Left renal cortex interstitium (tissue), 4 donors: ENCODE measurements at regions not wholly inside any gene's neighbourhood (a gene's known extent, or its start where the extent isn't known, plus 50 kb on each side); places are given as distances from the start of the nearest gene placed in this dataset.

Experiments used
- DNase-seq, 4 donors: peaks; one replicate each; pipeline ENCODE4 v3.0.0-alpha.2; 2013; ENCODE audit warnings: low read depth in 4 of 4, low spot score in 2 of 4, missing footprints in 1 of 4

DNA sequence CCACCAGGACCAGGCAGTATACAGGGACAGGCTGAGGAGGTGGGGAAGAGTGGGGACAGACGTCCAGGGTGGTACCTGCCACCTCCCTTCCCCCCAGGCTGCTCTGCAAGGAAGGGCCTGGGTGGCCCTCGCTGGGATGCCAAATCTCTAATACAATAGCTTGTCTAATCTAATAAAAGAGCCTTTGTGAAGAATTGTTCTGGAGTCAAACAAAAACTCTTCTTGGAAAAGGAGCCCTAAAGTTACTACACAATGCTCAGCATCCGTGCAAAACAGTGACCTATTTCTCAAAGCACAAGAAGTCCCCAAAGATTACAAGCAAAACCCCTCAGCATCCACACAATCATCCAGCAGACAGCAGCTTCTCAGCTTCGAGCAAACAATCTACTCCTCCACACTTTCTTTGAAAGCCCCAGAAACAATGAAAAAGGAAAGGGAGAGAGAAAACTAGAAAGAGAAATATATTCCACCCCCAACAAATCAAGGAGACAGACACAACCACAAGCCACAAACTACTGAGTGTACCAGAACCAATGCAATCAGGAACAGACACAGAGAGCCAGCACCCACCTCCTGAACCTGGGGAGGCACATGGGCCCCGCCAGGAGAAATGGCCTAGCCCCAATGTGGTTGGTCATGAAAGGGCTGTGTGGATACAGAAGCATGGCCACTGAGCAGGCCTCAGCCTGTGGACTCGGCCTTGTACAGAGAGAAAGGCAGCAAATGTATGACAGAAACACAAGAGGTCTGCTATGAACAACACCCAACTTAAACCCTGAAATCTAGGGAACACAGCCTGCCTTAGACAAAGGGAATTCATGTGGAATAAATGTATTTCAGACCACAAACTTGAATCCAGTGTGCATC, 177.1 kb upstream of the CHRNA7 start:
- DNase-seq: no peak

- DNase-seq: no peak
Observed at GRCh38 chr15:31856581-31856980, 173.7 kb upstream of the CHRNA7 start.

DNA sequence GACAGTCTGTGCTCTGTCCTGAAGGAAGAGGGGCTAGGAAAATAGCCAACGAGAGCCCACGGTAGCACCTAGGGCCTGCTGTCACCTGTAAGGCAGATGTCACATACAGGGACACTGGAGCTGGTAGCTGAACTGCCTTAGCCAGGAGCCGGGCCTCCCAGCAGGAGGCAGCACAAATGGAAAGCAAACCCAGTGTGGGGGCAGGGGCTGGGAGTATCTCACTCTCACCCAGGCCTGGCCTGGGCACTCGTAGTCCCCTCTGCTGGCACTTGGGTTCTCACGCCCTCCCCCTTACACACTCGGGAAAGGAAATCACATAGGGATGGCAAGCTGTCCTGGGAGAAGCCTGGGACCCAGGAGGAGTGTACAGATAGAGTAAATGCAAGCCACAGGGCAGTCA, 173.1 kb upstream of the CHRNA7 start:
- no peak for DNase-seq

DNA sequence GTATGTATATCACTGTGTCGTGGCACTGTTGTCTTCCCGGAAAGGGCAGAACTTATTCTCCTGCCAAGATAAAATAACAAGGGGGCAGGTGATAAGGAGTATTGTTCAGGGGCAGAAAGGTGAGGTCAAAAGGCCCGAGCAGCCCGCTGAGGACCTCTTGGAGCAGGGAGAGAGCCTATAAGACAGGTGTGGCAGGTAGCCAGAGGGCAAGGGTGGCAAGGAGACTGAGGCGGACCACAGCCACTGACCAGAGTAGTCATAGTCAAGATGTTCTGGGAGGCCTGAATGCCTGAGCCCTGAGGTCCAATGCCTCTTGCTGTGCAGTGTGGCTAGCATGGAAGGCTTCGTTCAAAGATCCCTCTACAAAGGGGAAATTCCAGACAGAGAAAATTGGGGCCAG, 172.3 kb upstream of the CHRNA7 start:
- DNase-seq: no peak

DNA sequence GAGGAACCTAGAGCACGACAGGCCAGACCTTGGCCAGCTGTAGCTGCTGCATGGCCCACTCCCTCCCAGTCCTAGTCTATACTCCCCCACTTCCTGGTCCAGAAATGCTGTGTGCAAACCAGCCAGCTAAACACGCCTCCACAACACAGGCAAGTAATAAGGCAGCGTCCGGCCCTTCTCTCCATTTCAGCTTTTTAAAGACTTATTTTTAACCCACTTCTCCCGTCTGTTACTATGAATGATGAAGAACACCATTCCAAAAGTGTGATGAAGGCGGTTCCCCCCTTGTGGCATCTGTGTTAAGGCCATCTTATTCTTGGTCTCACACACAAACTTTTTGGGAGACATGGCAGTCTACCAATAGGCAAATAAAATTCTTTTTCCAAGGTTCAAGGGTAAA, 164.1 kb upstream of the CHRNA7 start:
- DNase-seq: no peak

- peak in 1 of 4 donors; percentile 32 for DNase-seq
Observed at GRCh38 chr15:31867536-31868442, 162.5 kb upstream of the CHRNA7 start.

DNA sequence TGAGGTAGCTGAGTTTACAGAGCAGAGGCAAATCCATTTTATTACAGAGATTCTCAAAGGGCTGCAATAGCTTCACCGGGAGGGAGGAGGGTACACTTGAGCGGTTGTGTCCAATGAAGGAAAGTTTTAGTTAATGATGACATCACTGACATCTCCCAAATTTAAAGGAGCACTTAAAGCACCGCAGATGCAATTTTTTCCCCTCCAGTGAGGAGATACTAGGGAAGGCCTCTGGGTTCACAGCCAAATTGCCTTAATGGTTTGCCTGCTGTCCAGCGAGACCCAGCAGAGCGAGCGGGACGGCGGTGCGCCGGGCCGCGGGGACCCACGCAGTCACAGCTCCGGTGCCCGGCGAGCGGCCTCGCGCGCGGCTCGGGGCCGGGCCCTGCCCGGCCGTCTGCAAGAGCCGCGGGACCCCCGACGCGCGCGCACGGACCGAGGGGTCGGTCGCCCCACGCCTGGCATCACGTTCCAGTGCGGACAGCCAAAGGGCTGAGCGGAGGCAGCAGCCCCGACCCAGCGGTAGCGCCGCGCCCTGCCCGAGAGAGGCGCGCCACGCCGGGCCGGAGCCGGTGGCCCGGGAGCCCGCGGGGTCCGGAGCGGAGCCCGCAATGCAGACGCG, 160.5 kb upstream of the CHRNA7 start:
- DNase-seq: no peak

- DNase-seq: peak; percentile 41 to 71 (median 70)
Observed at GRCh38 chr15:31870328-31871165, 159.8 kb upstream of the CHRNA7 start, which contains the start of gene OTUD7A. TSS of gene OTUD7A (minus strand) at chr15:31870673.

DNA sequence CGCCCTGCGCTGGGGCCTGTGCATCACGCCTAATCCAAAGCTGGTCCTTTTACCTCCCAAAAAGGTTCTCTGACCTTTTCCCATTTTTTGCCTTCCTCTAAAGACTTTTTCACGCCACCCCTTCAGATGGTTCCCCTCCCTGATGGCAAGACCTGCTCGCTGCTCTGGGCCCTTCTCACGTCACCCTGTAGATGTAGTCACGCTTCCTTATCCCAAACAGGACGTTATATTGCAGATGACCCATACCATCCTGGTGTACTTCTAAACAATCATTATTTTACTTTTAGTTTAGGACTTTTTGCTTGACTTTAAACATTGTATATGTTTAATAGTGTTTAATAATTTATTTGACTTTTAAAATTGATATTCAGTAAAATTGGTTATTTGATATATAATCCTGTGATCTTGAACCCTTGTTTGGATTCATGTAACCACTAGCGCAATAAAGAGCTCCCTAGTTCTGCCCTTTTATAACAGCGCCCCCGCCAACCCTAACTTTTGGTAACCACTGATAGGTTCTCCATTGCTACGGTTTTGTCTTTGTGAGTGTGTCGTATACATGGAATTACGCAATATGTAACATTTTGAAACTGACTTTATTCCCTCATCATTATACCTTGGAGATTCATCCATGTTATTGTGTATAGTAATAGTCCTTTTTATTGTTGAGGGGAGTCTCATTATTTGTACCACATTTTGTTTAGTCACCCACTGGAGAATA, 159.0 kb upstream of the CHRNA7 start:
- DNase-seq: peak in 1 of 4 donors; percentile 39

DNA sequence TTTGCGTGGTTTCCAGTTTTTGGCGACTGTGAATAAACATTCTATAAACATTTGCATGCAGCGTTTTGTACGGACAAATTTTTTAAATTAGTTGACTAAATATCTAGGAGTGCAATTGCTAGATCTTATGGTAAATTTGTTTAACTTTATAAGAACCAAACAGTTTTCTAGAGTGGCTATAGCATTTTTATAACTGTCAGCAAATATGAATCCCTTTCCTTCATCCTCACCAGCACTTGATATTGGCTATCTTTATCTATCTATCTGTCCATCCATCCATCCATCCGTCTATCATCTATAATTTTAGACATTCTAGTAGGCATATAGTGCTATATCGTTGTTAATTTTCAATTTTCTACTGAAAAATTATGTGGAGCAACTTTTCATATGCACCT, 158.4 kb upstream of the CHRNA7 start:
- no peak for DNase-seq

DNA sequence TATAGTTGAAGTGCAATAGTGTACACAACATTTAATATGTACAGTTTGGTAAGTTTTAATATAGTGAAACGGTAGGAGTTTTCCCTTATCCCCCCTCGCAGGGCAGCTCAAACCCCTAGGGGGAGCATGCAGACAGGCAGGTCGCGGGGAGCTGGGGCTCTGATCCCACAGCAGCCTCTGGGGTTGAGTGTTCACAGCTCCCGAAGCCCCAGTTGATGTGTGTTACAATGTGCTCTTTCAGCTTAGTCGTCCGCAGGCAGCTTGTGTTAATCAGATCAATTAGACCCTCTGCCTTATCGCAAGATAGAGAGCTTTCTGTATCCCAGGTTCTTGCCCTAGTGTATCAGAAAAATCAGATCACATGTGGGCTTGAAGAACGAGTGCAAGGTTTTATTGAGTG, 143.1 kb upstream of the CHRNA7 start:
- DNase-seq: no peak

DNA sequence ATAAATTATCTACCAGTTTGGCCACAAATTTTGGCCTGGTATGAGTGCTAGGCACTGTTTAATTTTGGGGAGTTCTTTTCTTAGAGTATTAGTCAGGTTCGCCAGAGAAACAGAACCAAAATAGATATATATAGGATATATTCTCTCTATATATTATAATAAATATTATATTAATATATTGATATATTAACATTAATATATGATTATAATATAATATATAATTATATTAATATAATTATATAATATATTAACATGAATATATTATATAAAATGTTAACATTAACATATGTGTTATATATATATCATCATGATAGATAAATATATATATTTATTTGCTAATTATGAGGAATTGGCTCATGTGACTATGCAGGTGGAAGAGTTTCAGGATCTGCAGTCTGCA, 137.8 kb upstream of the CHRNA7 start:
- DNase-seq: no peak

- no peak for DNase-seq
Observed at GRCh38 chr15:31893780-31894179, 136.5 kb upstream of the CHRNA7 start.

GRCh38 chr15:31897746-31898145, 132.6 kb upstream of the CHRNA7 start:
- no peak for DNase-seq

GRCh38 chr15:31901501-31901900, 128.8 kb upstream of the CHRNA7 start:
- no peak for DNase-seq

- DNase-seq: no peak
Observed at GRCh38 chr15:31905054-31905453, 125.3 kb upstream of the CHRNA7 start.

GRCh38 chr15:31925541-31925940, 104.8 kb upstream of the CHRNA7 start:
- DNase-seq: no peak

- DNase-seq: no peak
Observed at GRCh38 chr15:31930967-31931366, 99.3 kb upstream of the CHRNA7 start.

GRCh38 chr15:31932576-31932975, 97.7 kb upstream of the CHRNA7 start:
- no peak for DNase-seq

- no peak for DNase-seq
Observed at GRCh38 chr15:31934821-31935220, 95.5 kb upstream of the CHRNA7 start.
